Activated CD4-positive, alpha-beta T cell treated with anti-CD3 and anti-CD28 coated beads, Interleukin-2, amount 50 U/mL, for 48 hours (primary cell): ENCODE measurements at regions not wholly inside any gene's neighbourhood (a gene's known extent, or its start where the extent isn't known, plus 50 kb on each side); places are given as distances from the start of the nearest gene placed in this dataset.
"Not testable (repeated sequence)": the region's sequence is repeated elsewhere in the genome, so short reads cannot be mapped to it uniquely, and the experiment has no call there.

Source experiments
- DNase-seq, 2 experiments: peaks; one replicate each; pipeline ENCODE4 v3.0.0-alpha.2; 2020

- DNase-seq = no peak
These were observed 689.7 kb upstream of the GJE1 start for GRCh38 chr6:141443032-141443431.

DNA sequence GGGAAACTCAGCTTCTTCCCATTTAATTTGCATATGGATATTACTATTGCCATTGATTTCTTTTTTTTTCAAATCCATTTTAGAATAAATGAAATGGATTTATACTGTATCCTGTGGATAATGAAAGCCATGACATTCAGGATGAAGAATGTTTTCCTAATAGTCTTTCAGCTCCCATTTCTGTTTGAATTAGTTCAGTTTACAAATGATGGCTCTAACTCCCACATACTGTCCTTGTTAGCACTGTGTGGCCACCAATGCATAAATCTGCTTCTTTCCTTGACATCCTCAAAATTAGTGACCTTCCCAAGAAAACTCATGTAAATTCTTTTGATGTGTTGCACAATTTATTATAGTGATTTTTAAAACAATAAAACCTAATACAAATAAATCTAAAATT, 693.2 kb upstream of the GJE1 start:
- DNase-seq = no peak

DNA sequence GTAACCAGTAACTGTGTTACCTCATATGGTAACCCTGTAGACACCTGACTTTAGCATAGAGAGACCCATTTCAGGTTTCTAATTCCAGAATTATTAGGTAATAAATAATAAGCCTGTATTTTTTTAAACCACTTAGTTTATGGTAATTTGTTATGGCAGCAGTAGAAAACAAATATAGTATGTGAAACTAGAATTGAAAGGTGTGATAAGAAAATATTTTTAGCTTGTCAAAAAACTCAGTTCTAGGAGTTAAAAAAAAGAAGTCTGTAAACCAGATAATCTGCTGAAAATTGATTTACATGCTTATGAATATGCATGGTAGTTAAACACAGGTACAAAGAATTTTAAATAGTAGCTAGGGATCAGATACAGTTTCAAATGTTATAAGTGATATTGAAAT, 695.0 kb upstream of the GJE1 start:
- no peak for DNase-seq

GRCh38 chr6:141437011-141437410, 695.7 kb upstream of the GJE1 start:
- no peak for DNase-seq

DNA sequence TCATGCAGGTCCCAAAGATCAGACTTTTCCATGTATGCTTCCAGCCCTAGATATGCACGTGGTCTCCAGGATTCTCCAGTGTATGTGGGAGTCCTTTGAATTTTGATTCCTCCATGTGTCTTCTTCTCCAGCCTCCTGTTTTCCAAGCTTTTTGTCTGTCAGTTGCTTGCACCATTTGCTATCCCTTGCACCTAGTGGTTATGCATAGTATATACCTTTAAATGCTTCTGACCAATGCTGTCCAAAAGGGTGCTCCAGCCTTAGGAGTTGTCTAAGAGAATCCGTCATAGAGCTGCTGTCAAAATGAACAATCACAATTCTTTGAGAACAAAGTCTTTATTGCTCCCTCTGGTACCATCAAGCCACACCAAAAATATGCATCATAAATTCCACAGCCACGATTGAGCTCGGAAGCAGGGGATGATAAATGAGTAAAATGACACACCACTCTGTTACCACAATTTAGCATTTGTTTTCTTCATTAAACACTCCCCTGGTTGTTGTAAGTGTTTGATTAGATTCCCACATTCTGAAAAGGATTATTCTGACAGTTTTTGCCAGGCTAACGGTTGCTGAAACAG, 706.2 kb upstream of the GJE1 start:
- DNase-seq = no peak

GRCh38 chr6:141421378-141421777, 711.3 kb upstream of the GJE1 start:
- DNase-seq = no peak

DNA sequence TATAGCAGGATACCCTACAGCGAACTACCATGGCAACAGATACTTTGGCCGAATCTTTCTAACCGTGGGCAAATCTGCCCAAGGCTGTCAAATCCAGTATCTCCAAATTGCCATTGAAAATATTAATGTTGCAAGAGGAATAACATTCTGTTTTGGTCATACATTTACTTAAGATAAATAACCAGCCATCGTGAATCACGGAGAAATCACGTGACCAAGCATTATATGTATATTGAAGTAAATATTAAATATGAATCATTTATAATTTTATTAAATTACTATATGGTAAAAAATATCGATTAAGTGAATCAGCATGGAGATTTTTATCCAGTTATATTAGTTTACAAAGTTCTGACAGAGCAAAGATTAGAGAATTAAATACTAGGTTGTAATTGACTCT, 714.6 kb upstream of the GJE1 start:
- DNase-seq = no peak

- DNase-seq = no peak
These were observed 716.8 kb upstream of the GJE1 start for GRCh38 chr6:141415896-141416295.

DNA sequence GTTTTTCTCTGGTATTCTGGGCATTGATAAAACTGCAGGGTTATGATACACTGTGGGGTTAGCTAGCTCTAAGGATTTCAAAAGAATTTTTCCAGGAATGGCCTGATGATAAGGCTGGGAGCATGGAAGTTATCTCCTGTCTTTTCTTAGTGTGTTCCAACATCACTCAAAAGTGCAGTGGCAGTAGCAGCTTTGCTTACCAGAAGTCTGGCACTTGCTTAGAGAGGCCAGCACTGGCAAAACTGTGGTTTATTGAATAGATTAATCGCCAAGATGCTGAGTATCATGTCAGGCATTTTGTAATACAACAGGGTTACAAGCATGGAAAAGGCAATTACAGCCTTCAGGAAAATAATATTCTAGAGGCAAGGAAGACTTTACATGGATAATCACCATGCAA, 719.5 kb upstream of the GJE1 start:
- DNase-seq = no peak

DNA sequence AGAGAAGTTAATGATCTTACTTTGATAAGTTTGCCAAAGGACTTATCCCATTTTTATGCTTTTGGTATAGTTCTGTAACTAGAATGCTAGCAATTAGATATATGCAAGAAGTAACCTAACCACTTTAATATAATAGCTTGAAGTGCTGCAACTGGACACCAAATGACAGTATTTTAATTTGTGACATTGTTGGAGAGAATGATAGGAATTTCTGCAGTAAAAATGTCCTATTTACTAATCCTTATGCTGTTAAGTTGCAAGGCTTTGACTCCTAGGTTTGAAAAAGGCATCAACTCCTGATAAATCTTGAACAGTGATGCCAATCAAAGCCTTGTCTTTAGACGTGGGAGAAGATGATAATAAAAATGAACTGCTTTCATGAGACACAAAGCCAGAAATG, 726.0 kb upstream of the GJE1 start:
- DNase-seq = no peak

- no peak for DNase-seq
These were observed 728.9 kb upstream of the GJE1 start for GRCh38 chr6:141403827-141404226.

DNA sequence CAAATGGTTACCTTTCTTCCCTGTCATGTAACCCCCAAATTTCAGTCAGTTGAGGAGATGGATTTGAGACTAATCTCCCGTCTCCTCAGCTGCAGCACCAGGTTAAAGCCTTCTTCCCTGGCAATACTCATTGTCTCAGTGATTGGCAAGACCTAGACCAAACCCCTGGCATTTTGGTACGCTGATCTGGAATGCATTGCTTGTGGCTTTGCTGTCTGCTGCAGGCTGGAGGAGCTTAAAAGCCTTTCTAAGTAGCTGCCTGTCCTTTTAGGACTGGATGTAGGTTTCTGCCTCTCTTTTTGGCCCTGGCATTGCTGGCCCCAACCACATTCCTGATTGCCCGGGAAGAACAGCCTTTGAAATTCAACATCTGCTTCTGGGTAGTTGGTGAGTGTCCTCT, 729.6 kb upstream of the GJE1 start:
- DNase-seq = no peak

DNA sequence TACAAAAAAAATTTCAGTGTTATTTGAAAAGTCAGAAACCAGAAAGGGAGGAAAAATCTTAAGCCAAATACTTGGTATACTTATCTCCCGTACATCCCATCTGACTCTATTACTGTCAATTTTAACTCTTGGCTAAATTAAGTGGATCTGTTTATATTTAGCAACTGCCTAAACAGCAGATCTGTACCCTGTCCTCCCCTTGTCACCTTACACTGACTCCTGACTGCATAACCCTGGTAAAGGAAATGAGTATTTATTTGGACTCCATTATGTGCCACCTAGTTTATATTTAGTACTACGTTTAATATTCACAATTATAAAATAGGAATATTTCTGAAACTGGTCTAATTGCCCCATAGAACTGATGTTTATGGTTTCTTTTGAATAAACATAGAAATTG, 730.2 kb upstream of the GJE1 start:
- no peak for DNase-seq

DNA sequence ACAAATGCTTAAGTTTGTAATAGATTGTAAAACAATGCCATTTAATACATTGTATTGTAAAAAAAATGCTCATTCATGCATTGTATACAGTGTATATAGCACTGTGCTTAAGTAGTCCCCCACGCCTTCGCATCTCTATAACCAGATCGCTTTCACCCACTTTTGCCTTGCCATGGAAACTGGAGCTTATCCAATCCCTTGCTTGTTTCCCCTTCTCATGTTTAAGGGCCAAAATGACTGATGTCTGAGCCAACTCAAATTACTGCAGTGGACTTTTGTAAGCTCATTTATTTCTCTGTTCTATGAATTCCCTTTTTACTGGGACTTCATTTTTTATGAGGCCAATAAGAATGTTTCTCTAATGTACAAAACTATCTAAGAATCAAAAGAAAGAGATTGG, 730.9 kb upstream of the GJE1 start:
- DNase-seq = no peak

- DNase-seq = no peak
These were observed 731.6 kb upstream of the GJE1 start for GRCh38 chr6:141401168-141401567.

GRCh38 chr6:141398949-141399348, 733.8 kb upstream of the GJE1 start:
- DNase-seq = no peak

DNA sequence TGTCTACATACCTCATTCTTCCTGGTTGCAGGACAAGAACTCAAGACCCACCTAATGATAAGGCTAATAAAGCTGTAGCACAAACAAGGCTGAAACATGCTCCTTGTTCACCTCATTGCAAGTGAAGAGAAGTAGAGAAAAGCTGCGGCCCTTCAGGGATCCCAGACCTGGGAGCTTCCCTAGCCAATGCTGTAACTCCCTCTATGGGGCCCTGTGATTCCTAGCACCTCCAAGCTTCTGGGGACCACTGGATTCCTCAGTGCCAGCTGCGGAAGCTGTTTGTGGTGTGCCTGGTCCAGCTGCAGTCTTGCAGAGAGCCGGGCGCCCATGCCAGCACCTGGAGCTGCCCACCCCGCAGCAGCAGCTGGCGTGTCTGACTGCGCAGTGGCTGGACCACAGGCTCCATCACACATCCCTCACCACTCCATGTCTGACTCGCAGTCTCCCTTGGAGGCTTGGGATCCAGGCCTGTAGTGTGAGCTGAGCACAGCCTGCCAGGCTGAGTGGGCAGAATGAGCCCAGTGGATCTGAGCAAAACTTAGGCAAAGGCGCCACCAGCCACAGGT, 737.2 kb upstream of the GJE1 start:
- DNase-seq = no peak

GRCh38 chr6:141394565-141395051, 738.1 kb upstream of the GJE1 start:
- no peak for DNase-seq

DNA sequence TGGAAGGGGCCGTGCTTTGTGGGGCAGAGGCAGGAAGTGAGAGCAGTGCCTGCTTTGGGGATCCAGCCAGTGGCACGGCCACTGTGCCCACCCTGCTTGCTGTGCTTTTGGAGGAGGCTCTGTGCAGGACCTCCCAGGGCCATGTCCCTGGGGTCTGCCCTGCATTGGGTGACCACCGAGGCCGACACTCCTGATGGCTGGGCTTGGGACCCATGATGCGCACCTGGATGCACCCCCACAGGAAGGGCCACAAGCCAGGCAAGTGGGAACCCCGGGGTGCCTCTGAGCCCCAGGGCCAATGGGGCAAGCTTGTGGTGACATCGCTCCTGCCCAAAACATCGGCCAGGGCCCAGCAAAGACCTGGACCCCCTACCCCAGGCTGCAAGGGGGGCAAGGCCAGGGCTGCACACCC, 738.6 kb upstream of the GJE1 start:
- DNase-seq = no peak

GRCh38 chr6:141393405-141394124, 739.2 kb upstream of the GJE1 start:
- no peak for DNase-seq

DNA sequence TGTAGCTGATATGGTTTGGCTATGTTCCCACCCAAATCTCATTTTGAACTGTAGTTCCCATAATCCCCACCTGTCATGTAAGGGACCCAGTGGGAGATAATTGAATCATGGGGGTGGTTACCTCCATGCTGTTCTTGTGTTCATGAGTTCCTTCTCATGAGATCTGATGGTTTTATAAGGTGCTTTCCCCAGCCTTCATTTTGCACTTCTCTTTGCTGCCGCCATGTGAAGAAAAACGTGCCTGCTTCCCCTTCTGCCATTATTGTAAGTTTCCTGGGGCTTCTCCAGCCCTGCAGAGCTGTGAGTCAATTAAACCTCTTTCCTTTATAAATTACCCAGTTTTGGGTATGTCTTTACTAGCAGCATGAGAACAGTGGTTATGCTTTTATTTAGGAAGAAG, 741.6 kb upstream of the GJE1 start:
- DNase-seq = not testable (repeated sequence)

DNA sequence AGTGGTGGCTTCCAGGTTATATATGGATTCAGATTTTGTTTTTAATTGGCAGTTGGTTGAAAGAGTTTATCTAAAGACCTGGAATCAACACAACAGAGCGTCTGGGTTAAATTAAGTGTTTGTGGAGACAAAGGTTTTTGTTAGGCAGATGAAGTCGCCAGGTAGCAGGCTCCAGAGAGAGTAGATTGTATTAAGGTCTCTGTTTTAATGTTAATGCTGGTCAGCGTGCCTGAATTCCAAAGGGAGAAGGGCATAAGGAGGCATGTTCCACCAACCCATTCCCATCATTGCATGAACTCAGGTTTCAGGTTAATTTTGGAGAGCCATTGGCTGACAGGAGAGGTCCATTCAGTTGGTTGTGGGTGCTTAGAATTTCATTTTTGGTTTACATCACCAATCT, 744.1 kb upstream of the GJE1 start:
- DNase-seq = no peak

DNA sequence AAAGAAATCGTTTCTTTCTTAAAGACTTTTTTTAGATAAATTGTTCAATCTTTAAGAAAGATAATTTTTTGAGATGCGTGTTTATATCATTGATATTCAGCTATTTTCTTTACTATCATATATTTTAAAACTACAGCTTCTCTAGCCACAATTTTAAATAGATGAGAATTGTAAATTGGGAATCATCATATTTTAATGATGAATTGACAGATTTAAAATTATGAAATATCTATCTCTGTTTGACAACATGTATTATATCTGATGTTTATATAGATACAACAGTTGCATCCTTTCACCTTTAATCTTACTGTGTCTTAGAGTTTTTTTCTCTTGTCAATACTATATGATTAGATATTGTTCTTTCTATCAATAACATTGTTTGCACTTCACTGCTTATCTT, 762.3 kb upstream of the GJE1 start:
- DNase-seq = no peak

DNA sequence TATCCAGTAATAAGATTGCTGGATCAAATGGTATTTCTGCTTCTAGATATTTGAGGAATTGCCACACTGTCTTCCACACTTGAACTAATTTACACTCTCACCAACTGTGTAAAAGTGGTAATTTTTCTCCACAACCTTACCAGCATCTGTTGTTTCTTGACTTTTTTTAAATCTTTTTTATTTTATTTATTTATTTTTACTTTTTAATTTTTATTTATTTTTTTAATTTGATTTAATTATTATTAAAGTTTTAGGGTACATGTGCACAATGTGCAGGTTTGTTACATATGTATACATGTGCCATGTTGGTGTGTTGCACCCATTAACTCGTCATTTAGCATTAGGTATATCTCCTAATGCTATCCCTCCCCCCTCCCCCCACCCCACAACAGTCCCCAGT, 765.9 kb upstream of the GJE1 start:
- not testable (repeated sequence) for DNase-seq

- DNase-seq = no peak
These were observed 768.0 kb upstream of the GJE1 start for GRCh38 chr6:141364694-141365093.
